WTC11 (cell line): ENCODE measurements at regions not wholly inside any gene's neighbourhood (a gene's known extent, or its start where the extent isn't known, plus 50 kb on each side); places are given as distances from the start of the nearest gene placed in this dataset.

ENCODE experiments used
- CREB1 ChIP-seq: sonication (generic); formaldehyde crosslinking; IDR thresholded peaks from 2 replicates; pipeline ENCODE4 v1.8.0; 2023; ENCODE audit warnings: mild to moderate bottlenecking, missing genetic modification reagents
- FOXJ3 ChIP-seq: sonication (generic); formaldehyde crosslinking; IDR thresholded peaks from 2 replicates; pipeline ENCODE4 v1.9.0; 2021; ENCODE audit warnings: missing genetic modification reagents, mild to moderate bottlenecking, borderline replicate concordance
- MAX ChIP-seq: sonication (generic); formaldehyde crosslinking; IDR thresholded peaks from 2 replicates; pipeline ENCODE4 v1.8.0; 2022; ENCODE audit warnings: mild to moderate bottlenecking, missing genetic modification reagents
- NR2C2 ChIP-seq: sonication (generic); formaldehyde crosslinking; IDR thresholded peaks from 2 replicates; pipeline ENCODE4 v1.8.0; 2022; ENCODE audit warnings: mild to moderate bottlenecking, missing genetic modification reagents
- NR3C1 ChIP-seq: sonication (generic); formaldehyde crosslinking; conservative IDR thresholded peaks from 2 replicates; pipeline ENCODE4 v1.8.1; 2023; ENCODE audit warnings: low read depth, mild to moderate bottlenecking, missing genetic modification reagents
- SP1 ChIP-seq: sonication (generic); formaldehyde crosslinking; conservative IDR thresholded peaks from 2 replicates; pipeline ENCODE4 v1.8.1; 2022; ENCODE audit warnings: missing genetic modification reagents
- STAT6 ChIP-seq: sonication (generic); formaldehyde crosslinking; conservative IDR thresholded peaks from 2 replicates; pipeline ENCODE4 v1.8.1; 2023; ENCODE audit warnings: mild to moderate bottlenecking, low read depth, missing genetic modification reagents, moderate library complexity
- TP53 ChIP-seq: sonication (generic); formaldehyde crosslinking; IDR thresholded peaks from 2 replicates; pipeline ENCODE4 v1.8.1; 2023; ENCODE audit warnings: mild to moderate bottlenecking, missing genetic modification reagents
- ZBTB21 ChIP-seq: sonication (generic); formaldehyde crosslinking; IDR thresholded peaks from 2 replicates; pipeline ENCODE4 v1.8.1; 2023; ENCODE audit warnings: mild to moderate bottlenecking, missing genetic modification reagents, borderline replicate concordance
- ZNF138 ChIP-seq: sonication (generic); formaldehyde crosslinking; conservative IDR thresholded peaks from 2 replicates; pipeline ENCODE4 v1.8.1; 2022; ENCODE audit warnings: mild to moderate bottlenecking, moderate library complexity, missing genetic modification reagents
- TF ChIP-seq, protein P1 (sequence below): sonication (generic); formaldehyde crosslinking; IDR thresholded peaks from 2 replicates; pipeline ENCODE4 v1.8.1; 2022; ENCODE audit warnings: low read depth, mild to moderate bottlenecking, moderate library complexity, missing genetic modification reagents, borderline replicate concordance
- TF ChIP-seq, protein P2 (sequence below): fragments of 200-600 bp; IDR thresholded peaks from 2 replicates; pipeline ENCODE4 v1.8.0; 2022; ENCODE audit warnings: antibody characterized with exemption
- TF ChIP-seq, protein P3 (sequence below): sonication (generic); formaldehyde crosslinking; IDR thresholded peaks from 2 replicates; pipeline ENCODE4 v1.8.1; 2022; ENCODE audit warnings: low read depth, missing genetic modification reagents, borderline replicate concordance
- TF ChIP-seq, protein P4 (sequence below): sonication (generic); formaldehyde crosslinking; IDR thresholded peaks from 2 replicates; pipeline ENCODE4 v1.8.0; 2022; ENCODE audit warnings: mild to moderate bottlenecking, missing genetic modification reagents

DNA sequence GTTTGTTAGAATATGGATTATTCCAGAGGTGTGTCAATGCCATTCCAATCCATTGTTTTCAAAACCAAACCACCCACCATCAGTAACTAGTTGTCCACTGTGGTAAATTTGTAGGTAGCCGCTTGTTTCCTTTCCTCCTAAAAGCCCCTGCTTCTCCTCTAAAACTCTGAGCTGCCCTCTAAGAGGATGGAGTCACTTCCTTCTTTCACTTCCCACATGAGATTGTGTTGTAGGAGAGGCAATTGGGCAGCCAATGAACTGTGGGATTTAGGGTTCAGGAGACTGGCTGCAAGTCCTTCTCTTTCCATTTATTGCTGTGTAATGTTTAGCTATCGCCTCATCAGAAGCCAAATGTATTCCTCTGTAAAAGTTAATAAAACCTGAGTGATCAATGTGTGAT lies 49.9 kb upstream of the RFXAP start:
- no peak for TF ChIP-seq MAX (CRISPR knock-in tag)
- TF ChIP-seq FOXJ3 (CRISPR knock-in tag): no peak
- TF ChIP-seq TP53 (CRISPR knock-in tag): no peak
- TF ChIP-seq, protein P1, sequence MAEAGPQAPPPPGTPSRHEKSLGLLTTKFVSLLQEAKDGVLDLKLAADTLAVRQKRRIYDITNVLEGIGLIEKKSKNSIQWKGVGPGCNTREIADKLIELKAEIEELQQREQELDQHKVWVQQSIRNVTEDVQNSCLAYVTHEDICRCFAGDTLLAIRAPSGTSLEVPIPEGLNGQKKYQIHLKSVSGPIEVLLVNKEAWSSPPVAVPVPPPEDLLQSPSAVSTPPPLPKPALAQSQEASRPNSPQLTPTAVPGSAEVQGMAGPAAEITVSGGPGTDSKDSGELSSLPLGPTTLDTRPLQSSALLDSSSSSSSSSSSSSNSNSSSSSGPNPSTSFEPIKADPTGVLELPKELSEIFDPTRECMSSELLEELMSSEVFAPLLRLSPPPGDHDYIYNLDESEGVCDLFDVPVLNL (CRISPR knock-in tag): no peak
- TF ChIP-seq STAT6 (CRISPR knock-in tag): no peak
- TF ChIP-seq, protein P2, sequence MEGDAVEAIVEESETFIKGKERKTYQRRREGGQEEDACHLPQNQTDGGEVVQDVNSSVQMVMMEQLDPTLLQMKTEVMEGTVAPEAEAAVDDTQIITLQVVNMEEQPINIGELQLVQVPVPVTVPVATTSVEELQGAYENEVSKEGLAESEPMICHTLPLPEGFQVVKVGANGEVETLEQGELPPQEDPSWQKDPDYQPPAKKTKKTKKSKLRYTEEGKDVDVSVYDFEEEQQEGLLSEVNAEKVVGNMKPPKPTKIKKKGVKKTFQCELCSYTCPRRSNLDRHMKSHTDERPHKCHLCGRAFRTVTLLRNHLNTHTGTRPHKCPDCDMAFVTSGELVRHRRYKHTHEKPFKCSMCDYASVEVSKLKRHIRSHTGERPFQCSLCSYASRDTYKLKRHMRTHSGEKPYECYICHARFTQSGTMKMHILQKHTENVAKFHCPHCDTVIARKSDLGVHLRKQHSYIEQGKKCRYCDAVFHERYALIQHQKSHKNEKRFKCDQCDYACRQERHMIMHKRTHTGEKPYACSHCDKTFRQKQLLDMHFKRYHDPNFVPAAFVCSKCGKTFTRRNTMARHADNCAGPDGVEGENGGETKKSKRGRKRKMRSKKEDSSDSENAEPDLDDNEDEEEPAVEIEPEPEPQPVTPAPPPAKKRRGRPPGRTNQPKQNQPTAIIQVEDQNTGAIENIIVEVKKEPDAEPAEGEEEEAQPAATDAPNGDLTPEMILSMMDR: no peak
- no peak for TF ChIP-seq ZBTB21
- TF ChIP-seq ZNF138 (CRISPR knock-in tag): no peak
- TF ChIP-seq, protein P3, sequence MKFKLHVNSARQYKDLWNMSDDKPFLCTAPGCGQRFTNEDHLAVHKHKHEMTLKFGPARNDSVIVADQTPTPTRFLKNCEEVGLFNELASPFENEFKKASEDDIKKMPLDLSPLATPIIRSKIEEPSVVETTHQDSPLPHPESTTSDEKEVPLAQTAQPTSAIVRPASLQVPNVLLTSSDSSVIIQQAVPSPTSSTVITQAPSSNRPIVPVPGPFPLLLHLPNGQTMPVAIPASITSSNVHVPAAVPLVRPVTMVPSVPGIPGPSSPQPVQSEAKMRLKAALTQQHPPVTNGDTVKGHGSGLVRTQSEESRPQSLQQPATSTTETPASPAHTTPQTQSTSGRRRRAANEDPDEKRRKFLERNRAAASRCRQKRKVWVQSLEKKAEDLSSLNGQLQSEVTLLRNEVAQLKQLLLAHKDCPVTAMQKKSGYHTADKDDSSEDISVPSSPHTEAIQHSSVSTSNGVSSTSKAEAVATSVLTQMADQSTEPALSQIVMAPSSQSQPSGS: no peak
- TF ChIP-seq NR3C1 (CRISPR knock-in tag): no peak
- no peak for TF ChIP-seq SP1
- TF ChIP-seq, protein P4, sequence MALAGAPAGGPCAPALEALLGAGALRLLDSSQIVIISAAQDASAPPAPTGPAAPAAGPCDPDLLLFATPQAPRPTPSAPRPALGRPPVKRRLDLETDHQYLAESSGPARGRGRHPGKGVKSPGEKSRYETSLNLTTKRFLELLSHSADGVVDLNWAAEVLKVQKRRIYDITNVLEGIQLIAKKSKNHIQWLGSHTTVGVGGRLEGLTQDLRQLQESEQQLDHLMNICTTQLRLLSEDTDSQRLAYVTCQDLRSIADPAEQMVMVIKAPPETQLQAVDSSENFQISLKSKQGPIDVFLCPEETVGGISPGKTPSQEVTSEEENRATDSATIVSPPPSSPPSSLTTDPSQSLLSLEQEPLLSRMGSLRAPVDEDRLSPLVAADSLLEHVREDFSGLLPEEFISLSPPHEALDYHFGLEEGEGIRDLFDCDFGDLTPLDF (CRISPR knock-in tag): no peak
- no peak for TF ChIP-seq NR2C2 (CRISPR knock-in tag)
- TF ChIP-seq CREB1: no peak
